ENCODE measurements at regions not wholly inside any gene's neighbourhood (a gene's known extent, or its start where the extent isn't known, plus 50 kb on each side); places are given as distances from the start of the nearest gene placed in this dataset.

DNA sequence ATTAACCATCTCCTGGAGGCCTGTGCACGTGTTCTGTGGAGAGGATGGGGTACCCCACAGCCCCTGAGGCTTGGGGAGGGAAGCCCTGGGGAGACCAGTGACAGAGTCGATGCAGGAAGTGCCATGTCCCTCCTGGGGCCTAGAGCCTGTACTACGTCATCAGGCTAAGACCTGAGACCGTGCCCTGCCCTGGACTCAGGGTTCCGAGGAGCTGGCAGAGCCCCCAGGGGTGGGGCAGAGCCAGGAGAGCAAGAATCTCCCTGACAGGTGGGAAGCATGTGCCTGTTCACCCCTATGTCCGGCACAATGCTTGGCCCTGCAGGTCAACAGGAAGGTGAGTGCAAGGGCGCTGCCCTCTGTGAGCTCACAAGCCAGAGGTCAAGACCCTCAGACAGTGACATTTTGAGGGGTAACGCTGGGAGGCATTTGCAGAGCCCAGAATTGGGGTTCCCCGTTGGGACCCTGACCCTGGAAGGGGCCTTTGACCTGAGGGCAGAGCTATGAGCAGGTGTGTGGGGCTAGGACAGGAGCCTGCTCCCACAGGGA is 781.6 kb downstream of the BRD1 start:
- in situ Hi-C loops (cut with HindIII; ENCODE audit: low sequenced_read_pairs), result no loop called here

DNA sequence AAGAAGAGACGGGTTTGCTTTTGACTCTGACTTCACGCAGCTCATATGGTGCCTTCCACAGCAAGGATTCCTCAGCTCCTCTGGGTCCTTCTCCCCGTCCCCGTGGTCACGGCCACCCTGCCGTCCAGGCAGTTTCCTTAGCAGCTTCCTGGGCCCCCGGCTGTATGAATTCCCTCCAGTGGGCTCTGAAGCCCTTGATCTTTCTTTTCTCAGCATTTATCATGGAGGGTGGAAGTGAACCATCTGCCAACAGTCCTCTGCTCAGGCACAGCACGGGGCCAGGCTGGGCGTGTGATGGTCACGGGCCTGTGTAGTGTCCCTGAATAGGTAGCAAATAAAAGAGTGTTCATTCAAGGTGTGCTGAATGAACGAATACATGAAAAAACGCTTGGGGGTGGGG is 782.4 kb downstream of the BRD1 start:
- in situ Hi-C loops (cut with HindIII; ENCODE audit: low sequenced_read_pairs), result no loop called here

DNA sequence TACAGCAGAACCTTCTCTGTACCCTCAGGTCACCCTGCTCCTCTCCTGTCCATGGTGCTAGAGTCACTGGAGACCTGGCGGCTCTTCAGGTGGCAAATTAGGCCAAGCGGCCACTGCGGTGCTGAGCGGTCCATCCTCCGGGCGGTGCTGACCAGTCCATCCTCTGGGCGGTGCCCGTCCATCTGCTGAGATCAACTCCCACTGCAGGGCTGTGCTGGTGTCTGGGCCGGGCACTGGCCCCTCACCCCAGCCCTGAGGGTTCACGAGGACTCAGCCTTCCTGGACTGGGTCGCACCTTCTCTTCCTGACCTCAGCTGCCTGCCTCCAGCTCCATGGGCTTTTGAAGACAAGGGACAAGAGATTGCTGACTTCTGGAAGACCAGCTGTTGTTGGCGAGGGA is 782.9 kb downstream of the BRD1 start:
- in situ Hi-C loops (cut with HindIII; ENCODE audit: low sequenced_read_pairs), result no loop called here

DNA sequence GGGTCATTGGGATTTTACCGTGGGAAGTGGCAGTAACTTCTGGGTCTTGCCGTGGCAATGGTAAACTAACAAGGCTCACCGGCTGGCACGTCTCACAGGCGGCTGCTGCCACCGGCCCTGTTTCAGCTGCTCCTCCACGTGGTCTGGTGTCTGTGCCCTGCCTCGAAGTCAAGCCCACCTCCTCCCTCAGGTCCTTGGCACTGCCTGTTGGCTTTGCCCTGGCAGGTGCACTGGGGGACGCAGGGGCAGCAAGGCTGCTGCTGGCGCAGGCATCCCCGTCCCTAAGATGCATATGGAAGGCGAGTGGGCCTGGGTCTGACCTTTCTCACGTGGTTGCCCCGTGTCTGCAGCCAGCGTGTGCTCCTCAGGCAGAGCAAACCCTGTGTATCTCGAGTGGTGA is 783.6 kb downstream of the BRD1 start:
- in situ Hi-C loops (cut with HindIII; ENCODE audit: low sequenced_read_pairs), result no loop called here

DNA sequence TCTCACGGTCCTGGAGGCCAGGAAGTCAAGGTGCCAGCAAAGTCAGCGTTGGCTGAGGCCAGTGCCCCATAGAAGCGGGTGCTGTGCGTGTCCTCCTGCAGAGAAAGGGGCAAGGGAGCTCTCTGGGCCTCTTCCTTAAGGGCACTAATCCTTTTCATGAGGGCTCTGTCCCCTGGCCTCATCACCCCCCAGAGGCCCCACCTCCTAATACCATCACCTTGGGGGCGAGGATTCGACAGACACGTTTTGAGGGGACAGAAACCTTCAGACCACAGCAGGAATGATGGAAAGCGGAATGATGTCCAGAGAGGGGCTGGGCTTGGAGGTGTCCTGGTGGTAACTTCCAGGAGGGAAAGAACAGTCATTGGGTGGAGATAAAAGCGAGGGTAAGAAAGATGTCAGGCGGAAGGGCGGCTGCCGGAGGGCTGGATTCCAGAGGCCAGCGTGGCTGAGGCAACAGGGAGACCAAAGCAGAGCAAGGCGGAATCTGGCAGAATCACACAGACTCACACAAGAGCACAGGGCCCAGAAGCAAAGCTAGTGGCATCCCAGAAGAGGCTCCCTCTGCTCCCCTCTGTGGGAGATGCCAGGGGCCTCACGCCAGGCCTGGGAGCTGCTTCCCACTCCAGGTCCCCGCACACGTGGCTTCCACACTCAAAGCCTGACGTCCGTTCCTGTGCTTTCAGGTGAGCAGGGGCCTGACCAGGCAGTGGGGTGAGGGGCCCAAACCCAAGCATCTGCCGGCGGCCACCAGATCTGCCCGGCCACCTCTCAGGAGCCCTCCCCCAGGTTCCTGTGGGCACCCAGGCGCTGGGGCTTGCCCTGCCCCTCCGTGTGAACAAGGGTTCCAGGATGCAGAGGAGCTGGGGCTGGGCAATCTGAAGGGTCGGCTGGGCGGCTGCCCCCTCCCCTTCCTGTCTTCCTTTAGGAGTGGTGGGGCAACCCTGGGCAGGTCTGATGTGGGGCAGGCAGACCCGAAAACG is 784.5 kb downstream of the BRD1 start:
- in situ Hi-C loops (cut with HindIII; ENCODE audit: low sequenced_read_pairs), result no loop called here

DNA sequence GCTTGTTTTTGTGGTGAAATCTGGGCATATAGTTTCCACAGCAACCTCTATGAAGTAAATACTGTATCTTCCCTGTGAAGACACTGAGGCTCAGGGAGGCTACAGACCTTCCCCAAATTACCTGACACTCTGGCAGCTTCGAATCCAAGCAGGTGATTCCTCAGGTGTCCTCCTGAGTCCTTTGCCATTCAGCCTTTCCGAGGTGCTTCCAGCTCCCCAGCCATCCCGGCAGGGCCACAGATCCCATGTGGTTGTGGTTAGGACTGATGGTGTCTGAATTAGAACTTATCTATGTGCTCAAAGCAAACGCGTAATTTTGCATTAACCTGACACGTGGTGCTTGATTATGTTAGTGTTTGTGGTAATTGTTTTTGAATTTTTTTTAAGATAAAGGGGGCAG is 785.6 kb downstream of the BRD1 start:
- in situ Hi-C loops (cut with HindIII; ENCODE audit: low sequenced_read_pairs), result no loop called here

DNA sequence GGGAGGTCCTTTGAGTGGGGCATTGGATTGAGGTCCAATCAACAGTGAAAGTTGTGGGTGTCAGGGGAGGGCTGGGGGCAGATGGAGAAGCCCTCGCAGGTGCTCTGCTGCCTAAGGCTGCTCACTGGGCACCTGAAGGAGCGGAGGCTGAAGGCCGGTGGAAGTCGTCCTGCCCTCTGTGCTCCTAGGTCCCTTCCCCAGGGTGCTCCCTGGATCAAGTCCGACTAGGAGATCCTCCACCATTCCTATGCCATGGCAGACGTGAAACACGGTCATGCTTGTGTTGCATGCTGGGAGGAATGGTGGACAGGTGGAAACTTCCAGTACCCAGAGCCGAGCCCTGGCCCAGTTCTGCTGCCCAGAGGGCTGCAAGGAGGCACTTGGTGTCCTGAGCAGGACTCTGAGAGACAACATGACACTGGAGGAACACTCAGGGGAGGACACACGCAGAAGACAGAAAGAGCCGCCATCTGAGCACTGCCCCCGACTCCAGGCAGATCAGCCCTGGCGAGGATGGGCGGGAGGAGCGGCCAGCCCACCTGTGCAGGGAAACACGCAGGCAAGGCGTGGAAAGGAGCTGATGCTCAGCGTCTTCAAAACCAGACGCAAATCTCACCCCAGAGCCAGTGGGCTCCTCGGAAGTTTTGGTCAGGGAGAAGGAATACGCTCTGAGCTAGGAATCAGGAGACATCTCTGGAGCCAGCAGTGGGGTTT is 786.8 kb downstream of the BRD1 start:
- in situ Hi-C loops (cut with HindIII; ENCODE audit: low sequenced_read_pairs), result no loop called here

- in situ Hi-C loops (cut with HindIII; ENCODE audit: low sequenced_read_pairs), result no loop called here
Observed at GRCh38 chr22:49040111-49040510, 787.6 kb downstream of the BRD1 start.

GRCh38 chr22:49039625-49040024 is 788.0 kb downstream of the BRD1 start:
- in situ Hi-C loops (cut with HindIII; ENCODE audit: low sequenced_read_pairs), result no loop called here

DNA sequence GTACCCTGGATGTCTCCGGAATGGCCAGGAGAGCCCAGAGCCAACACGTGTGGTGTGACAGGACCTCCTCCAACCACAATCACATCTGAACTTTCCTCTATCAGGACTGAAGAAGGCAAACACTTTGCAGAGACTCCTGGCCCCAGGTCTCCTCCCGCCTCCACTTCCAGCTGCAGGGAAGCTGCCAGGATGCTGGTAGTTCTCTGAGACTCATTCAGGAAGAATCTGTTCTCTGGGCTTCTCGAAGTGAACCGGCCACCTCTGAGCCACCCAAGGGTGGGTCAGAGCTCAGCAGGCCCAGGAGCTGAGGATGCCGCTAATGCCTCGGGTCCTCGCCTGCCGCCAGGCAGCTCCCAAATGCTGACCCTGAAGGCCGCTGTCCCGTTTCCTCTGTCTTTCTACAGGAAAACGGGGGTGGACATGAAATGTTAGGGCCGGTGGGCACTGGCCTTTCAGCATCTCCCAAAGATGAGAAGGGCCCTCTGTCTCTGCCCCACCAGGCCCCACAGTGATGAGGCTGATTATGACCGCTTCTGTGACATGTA is 789.9 kb downstream of the BRD1 start:
- in situ Hi-C loops (cut with HindIII; ENCODE audit: low sequenced_read_pairs), result no loop called here

DNA sequence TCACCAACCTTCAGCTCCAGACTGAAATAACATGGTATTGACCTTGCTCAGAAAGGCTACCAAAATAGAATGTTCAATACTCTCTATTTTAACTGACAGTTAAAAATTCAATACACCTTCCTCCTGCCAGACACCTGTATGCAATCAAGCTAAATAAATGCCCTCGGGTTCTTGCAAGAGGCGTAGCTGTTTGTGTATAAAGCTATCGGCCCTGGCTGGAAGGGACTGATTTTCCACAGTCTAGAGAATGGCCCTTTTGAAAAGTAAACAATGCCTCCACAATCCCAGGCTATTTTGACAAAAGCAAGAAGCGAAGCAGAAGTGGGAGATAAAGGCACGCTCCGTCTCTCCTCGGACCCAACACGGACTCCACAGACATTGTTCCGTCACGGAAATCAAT is 791.2 kb downstream of the BRD1 start:
- in situ Hi-C loops (cut with HindIII; ENCODE audit: low sequenced_read_pairs), result no loop called here

DNA sequence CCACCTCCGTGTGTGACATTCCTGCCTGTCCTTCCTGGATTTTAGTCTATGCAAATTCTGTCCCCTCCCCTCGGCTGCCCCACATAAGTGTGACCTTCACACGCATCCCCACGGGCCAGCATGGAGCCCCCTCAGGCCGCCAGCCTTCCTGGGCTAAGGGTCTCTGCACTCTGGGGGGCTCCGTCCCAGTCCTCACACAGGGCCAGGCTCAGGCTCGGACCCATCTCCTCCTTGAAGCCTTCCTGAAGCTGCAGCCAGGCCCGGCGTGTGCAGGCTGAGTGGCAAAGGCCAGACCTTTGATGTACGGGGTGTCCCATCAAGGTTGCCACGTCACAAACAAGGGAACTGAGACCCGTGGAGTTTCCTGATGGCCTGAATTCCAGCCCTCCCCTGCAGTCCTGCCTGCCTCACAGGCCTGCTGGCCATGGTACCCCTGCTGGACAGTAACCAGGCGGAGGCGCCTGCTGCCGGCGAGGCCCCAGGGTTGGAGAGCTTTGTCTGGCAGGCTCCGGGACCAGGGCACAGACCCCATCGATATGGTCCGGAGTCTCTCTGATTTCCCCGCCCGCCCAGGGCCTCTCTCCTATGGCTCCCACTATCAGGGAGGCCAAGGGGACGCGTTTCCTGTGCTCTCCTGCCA is 791.7 kb downstream of the BRD1 start:
- in situ Hi-C loops (cut with HindIII; ENCODE audit: low sequenced_read_pairs), result no loop called here

- in situ Hi-C loops (cut with HindIII; ENCODE audit: low sequenced_read_pairs), result no loop called here
Observed at GRCh38 chr22:49034836-49035817, 792.5 kb downstream of the BRD1 start.

DNA sequence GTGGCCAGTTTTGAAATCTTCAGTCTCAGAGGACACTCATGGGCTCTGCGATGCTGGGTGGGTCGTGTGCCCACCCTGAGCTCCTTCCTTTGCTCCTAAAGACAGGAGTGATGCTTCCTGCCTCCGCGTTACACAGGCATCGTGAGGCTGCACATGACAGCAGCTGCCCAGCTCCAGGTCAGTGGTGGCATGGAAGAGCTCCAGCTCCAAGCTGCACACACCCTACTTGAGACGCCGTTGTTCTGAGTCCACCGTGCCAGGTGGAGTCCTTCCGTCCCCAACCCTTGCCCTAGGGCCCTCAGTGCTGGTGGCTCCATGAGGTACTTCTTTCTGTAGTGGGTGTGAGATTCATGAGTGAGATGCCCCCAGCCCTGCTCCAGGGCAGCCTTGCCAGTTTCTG is 794.1 kb downstream of the BRD1 start:
- in situ Hi-C loops (cut with HindIII; ENCODE audit: low sequenced_read_pairs), result no loop called here

DNA sequence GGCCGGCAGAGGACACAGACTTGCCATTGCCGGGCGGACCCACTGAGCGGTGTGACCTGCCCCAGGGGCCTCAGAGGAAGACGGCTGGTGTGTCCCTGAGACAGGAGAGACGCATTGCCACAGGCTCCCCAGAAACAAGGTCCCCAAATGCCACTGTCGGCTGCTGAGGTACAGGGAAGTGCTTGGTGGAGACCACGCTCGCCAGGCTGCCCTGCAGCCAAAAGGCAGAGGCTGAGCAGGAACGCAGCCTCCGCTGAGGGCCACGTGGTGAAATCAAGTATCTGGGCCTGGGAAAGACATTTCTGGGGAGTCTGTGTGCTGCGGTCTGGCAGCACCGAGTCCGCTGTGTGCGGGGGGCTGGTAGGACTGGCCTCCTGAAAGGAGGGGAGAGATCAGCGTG is 794.9 kb downstream of the BRD1 start:
- in situ Hi-C loops (cut with HindIII; ENCODE audit: low sequenced_read_pairs), result no loop called here

GRCh38 chr22:49031746-49032330 is 795.8 kb downstream of the BRD1 start:
- in situ Hi-C loops (cut with HindIII; ENCODE audit: low sequenced_read_pairs), result no loop called here

DNA sequence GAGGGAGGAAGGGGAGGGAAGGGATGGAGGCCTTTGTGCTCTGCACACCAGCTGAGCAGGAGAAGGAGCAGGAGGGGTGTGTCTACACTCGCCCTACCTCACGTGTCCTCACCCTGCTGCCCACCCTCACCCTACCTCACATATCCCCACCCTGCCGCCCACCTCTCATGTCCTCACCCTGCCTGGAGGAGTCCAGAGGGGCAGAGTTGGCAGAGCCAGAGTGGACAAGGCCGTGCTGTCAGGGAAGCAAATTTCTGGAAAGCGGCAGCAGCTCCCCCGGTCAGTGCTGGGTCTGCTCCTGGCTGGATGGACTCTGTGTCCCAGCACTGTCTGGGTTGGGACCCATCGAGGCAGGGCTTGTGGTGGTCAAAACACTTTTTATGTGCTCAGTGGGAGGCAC is 799.6 kb downstream of the BRD1 start:
- in situ Hi-C loops (cut with HindIII; ENCODE audit: low sequenced_read_pairs), result no loop called here

DNA sequence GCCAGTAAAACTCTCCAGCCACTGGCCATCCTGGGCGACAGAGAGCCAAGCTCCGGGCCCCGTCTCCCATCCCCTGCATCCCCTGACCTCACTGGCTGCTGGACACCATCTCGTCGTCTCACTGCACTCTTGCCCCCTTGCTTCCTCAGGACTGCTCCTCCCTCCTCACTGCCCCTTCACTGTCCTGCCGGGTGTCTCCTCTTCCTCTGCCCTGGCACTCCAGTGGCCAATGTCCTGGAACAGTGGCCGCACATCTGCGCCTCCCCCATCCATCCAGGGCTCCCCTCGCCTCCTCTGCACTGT is 800.4 kb downstream of the BRD1 start:
- in situ Hi-C loops (cut with HindIII; ENCODE audit: low sequenced_read_pairs), result no loop called here

DNA sequence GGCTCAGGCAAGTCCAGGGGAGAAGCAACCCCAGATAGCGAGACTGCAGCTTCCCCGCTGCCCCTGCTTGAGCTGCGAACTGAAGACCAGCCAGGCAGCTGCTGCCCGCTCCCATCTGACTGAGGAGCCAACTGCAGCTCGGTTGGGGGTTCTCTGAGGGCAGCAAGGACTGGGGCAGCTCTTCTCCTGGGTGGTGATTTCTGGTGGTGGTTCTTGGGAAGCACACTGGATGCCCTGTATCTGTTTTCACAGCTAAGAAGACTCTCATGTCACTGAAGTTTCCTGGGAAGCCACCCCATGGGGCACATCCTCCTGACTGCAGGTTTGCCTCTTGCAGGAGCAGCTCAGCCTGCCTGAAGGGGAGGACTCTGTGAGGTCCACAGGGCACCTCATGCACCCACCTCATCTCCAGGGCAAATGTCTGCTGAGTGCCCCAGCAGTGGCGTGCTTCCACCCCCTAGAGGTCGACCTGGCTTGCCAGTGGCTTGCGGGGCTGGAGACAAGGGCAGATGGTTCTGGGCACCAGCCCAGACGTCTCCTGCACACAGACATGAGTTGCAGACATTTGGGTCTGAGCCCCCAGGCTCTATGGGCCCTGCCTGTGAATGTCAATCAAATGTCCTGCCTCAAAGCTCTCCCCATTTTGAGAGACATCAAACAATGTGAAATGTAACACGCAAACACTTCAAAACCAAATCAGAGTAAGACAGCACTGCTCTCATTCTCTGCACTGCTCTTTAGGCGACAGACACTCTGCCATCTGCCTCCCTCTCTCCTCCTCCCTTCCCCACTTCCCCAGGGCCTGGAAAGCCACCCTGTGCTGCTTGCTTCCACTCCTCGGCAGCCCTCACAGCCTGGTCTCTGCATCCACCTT is 800.9 kb downstream of the BRD1 start:
- in situ Hi-C loops (cut with HindIII; ENCODE audit: low sequenced_read_pairs), result no loop called here

Data from DLD1 (cell line).